K562 (cell line): ENCODE measurements at regions not wholly inside any gene's neighbourhood (a gene's known extent, or its start where the extent isn't known, plus 50 kb on each side); places are given as distances from the start of the nearest gene placed in this dataset.

ENCODE experiments used
- ATAC-seq: fragments of 200-7000 bp; cut with Tn5 transposase; 3 replicates; pipeline ENCODE4 v1.9.1; 2020; ENCODE audit warnings: moderate library complexity
- BruUV-seq: library from RNA; stranded (reverse); fragments of 400-500 nt; replicated peaks from 2 replicates; lab custom pipeline; 2021; lab: Mats Ljungman, UMichigan
- CTCF ChIA-PET: fragments of 300-600 bp; formaldehyde crosslinking; extraction: SDS; loops from one replicate; lab custom pipeline; 2021; ENCODE audit warnings: low intra/inter-chr PET ratio; lab: Yijun Ruan, JAX
- POLR2A ChIA-PET: fragments of 300-600, 350-650 bp; sonication (Branson Sonifier 250); formaldehyde crosslinking; extraction: SDS; loops from one replicate; lab custom pipeline; 2021; ENCODE audit warnings: antibody characterized with exemption, inconsistent platforms; lab: Yijun Ruan, JAX
- DNase-seq, 4 experiments: peaks; one replicate each; pipeline versions ENCODE4 v3.0.0 to v3.0.0-alpha.2; 2011 to 2018; ENCODE audit warnings: low spot score in 3 of 4, mixed read lengths in 3 of 4; ENCODE audit errors: extremely low read depth in 1 of 4
- FAIRE-seq: peaks from 2 replicates; lab custom pipeline; 2011; peaks lifted over from hg19 to GRCh38; lab: Jason Lieb, UNC
- H2AFZ ChIP-seq: 2 replicates; pipeline ENCODE4 v1.6.0; 2011; ENCODE audit warnings: low read depth, low read length, control low read depth, inconsistent platforms
- H3K27ac ChIP-seq: fragments of 200-600 bp; 3 replicates; pipeline ENCODE4 v1.8.0; 2011; ENCODE audit warnings: low read depth, mild to moderate bottlenecking, control low read depth, inconsistent platforms, low read length, moderate library complexity, mixed read lengths; ENCODE audit errors: extremely low read depth
- H3K27me3 ChIP-seq, 2 experiments: fragments of 300-600 bp in 1 of 2; 2 replicates in 1 of 2; 3 replicates in 1 of 2; pipeline versions ENCODE4 v1.6.0 to v1.8.0; 2011; ENCODE audit warnings: inconsistent platforms in 2 of 2, low read length in 2 of 2, mild to moderate bottlenecking in 1 of 2, mixed read lengths in 1 of 2, moderate library complexity in 1 of 2; ENCODE audit not compliant: control insufficient read depth in 2 of 2, insufficient read depth in 2 of 2
- H3K36me3 ChIP-seq: fragments of 300-600 bp; 3 replicates; pipeline ENCODE4 v1.8.0; 2011; ENCODE audit warnings: mild to moderate bottlenecking, low read length, inconsistent platforms; ENCODE audit not compliant: control insufficient read depth, insufficient read depth
- H3K4me1 ChIP-seq, 2 experiments: fragments of 200-600 bp in 1 of 2; replicated peaks in 1 of 2; 2 replicates in 1 of 2; 3 replicates in 1 of 2; pipeline versions ENCODE4 v1.5.1 to v1.8.0; 2011; ENCODE audit warnings: inconsistent platforms in 2 of 2, low read length in 2 of 2, mild to moderate bottlenecking in 1 of 2, mixed read lengths in 1 of 2, moderate library complexity in 1 of 2; ENCODE audit not compliant: control insufficient read depth in 2 of 2, insufficient read depth in 2 of 2
- H3K4me2 ChIP-seq: 2 replicates; pipeline ENCODE4 v1.6.1; 2011; ENCODE audit warnings: low read length, control low read depth, inconsistent platforms, mixed read lengths; ENCODE audit not compliant: insufficient read depth
- H3K4me3 ChIP-seq: fragments of 200-600 bp; sonication (generic), shearing (Covaris generic); 2 replicates; pipeline ENCODE4 v1.5.1; 2016; ENCODE audit warnings: control low read depth, inconsistent platforms
- H3K79me2 ChIP-seq: fragments of 200-600 bp; 3 replicates; pipeline ENCODE4 v1.8.0; 2011; ENCODE audit warnings: low read length, inconsistent platforms; ENCODE audit not compliant: control insufficient read depth, insufficient read depth
- H3K9ac ChIP-seq, 2 experiments: 2 replicates each; pipeline versions ENCODE4 v1.6.0 to v1.6.1; 2011; ENCODE audit warnings: low read depth in 2 of 2, low read length in 2 of 2, control low read depth in 1 of 2, inconsistent platforms in 1 of 2, mild to moderate bottlenecking in 1 of 2, mixed read lengths in 1 of 2; ENCODE audit not compliant: insufficient read depth in 1 of 2
- H3K9me1 ChIP-seq: one replicate; pipeline ENCODE4 v1.6.0; 2011; ENCODE audit warnings: inconsistent platforms, mild to moderate bottlenecking, low read length, moderate library complexity; ENCODE audit not compliant: control insufficient read depth, insufficient read depth
- H3K9me3 ChIP-seq: replicated peaks from 2 replicates; pipeline ENCODE4 v1.5.1; 2011; ENCODE audit warnings: low read depth, low read length, inconsistent platforms; ENCODE audit not compliant: control insufficient read depth, insufficient read depth
- H4K20me1 ChIP-seq: replicated peaks from 2 replicates; pipeline ENCODE4 v1.6.1; 2011; ENCODE audit warnings: low read length, inconsistent platforms, mixed read lengths; ENCODE audit not compliant: control insufficient read depth, insufficient read depth
- ILK ChIP-seq: fragments of 450-650 bp; IDR thresholded peaks from 2 replicates; pipeline ENCODE4 v1.6.1; 2016; ENCODE audit warnings: missing genetic modification characterization, low read depth, mild to moderate bottlenecking, missing compliant biosample characterization, moderate library complexity, borderline replicate concordance
- KLF13 ChIP-seq: fragments of 450-650 bp; IDR thresholded peaks from 2 replicates; pipeline ENCODE4 v1.6.1; 2016; ENCODE audit warnings: missing genetic modification characterization, low read depth, mild to moderate bottlenecking, missing compliant biosample characterization, moderate library complexity, borderline replicate concordance
- RBM14 ChIP-seq: fragments of 200-400 bp; formaldehyde crosslinking; IDR thresholded peaks from 2 replicates; pipeline ENCODE4 v1.6.1; 2018; ENCODE audit warnings: low read depth, mild to moderate bottlenecking, low read length, moderate library complexity, borderline replicate concordance; ENCODE audit not compliant: insufficient read depth
- RFX1 ChIP-seq: fragments of 450-650 bp; IDR thresholded peaks from 2 replicates; pipeline ENCODE4 v1.6.1; 2016; ENCODE audit warnings: mild to moderate bottlenecking, moderate library complexity
- ZNF431 ChIP-seq: sonication (generic); formaldehyde crosslinking; IDR thresholded peaks from 2 replicates; pipeline ENCODE4 v1.8.0; 2022; ENCODE audit warnings: mild to moderate bottlenecking, missing genetic modification reagents
- in situ Hi-C: fragments of 300-500 bp; cut with MboI; formaldehyde crosslinking; loops from 4 replicates; pipeline ENCODE4 v1.15.0; 2018; ENCODE audit warnings: inconsistent platforms, mixed read lengths
- intact Hi-C: fragments of 100-400 bp; cut with micrococcal nuclease; formaldehyde crosslinking; loops from 2 replicates; pipeline ENCODE4 v1.14.2; 2022
- TF ChIP-seq, protein P1 (sequence below): fragments of 250-450 bp; sonication (Bioruptor Pico); IDR thresholded peaks from 2 replicates; pipeline ENCODE4 v1.4.0; 2020; ENCODE audit warnings: mild to moderate bottlenecking, moderate library complexity
- TF ChIP-seq, protein P2 (sequence below): fragments of 450-650 bp; formaldehyde crosslinking; IDR thresholded peaks from 2 replicates; pipeline ENCODE4 v1.4.0; 2022; ENCODE audit warnings: missing genetic modification characterization
- TF ChIP-seq, protein P3 (sequence below): fragments of 450-650 bp; IDR thresholded peaks from 2 replicates; pipeline ENCODE4 v1.6.1; 2016
- TF ChIP-seq, protein P4 (sequence below), 2 experiments: IDR thresholded peaks in 1 of 2; conservative IDR thresholded peaks in 1 of 2; 2 replicates each; pipeline ENCODE4 v1.6.1; 2016; ENCODE audit warnings: low read depth in 2 of 2, mild to moderate bottlenecking in 1 of 2, missing compliant biosample characterization in 1 of 2, missing genetic modification characterization in 1 of 2, moderate library complexity in 1 of 2
- TF ChIP-seq, protein P5 (sequence below): fragments of 450-650 bp; IDR thresholded peaks from 2 replicates; pipeline ENCODE4 v1.6.1; 2018; ENCODE audit not compliant: partially characterized antibody

DNA sequence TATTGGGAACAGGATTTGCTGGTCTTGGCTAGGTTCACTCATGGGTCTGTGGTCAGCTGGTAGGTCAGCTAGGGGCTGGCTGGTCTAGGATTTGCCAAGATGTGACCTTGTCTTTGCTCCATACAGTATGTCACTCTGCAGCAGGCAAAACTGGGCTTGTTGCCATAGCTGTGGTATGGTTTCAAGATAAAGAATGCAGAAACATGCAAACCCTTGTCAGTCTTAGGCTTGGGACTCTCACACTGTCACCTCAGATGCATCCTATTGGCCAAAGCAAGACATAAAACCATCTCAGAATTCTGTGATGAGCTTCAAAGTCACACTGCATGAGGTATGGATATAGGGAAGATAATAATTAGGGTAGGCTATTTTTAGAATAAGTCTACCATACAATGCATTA lies 66.6 kb upstream of the TBC1D5 start:
- in situ Hi-C loops = no loop called here
- peaks cover 0 to 7% of the 10 kb centered on the region in 2 experiments; a peak in 2 of 5 replicates for H3K4me1 ChIP-seq
- no peaks in the 10 kb centered on the region for H3K79me2 ChIP-seq
- no peak overlapping the region for H3K4me3 ChIP-seq
- BruUV-seq = no TSS peak
- peak; percentile 83 for ATAC-seq
- H3K9ac ChIP-seq = no peak overlapping the region
- DNase-seq = peak in 2 of 4 experiments; percentile 44 to 80
- H2AFZ ChIP-seq = no peak overlapping the region
- H3K27ac ChIP-seq = no peak overlapping the region
- H3K36me3 ChIP-seq = no peaks in the 10 kb centered on the region
- H4K20me1 ChIP-seq = no peaks in the 10 kb centered on the region
- H3K27me3 ChIP-seq = no peaks in the 10 kb centered on the region; a peak in 1 of 5 replicates
- peak; percentile 70 for FAIRE-seq
- ChIA-PET CTCF (no interaction called here), POLR2A (no interaction called here)
- intact Hi-C loops = no loop called here
- no peak overlapping the region for H3K4me2 ChIP-seq
- no peaks in the 10 kb centered on the region for H3K9me3 ChIP-seq
- no peaks in the 10 kb centered on the region for H3K9me1 ChIP-seq
- TF ChIP-seq ILK (no peak), KLF13 (tag) (no peak), RBM14 (no peak), ZNF431 (CRISPR knock-in tag) (no peak), RFX1 (peak; percentile 38; the same call in 1 of the 2 replicates)
- TF ChIP-seq, protein P1, sequence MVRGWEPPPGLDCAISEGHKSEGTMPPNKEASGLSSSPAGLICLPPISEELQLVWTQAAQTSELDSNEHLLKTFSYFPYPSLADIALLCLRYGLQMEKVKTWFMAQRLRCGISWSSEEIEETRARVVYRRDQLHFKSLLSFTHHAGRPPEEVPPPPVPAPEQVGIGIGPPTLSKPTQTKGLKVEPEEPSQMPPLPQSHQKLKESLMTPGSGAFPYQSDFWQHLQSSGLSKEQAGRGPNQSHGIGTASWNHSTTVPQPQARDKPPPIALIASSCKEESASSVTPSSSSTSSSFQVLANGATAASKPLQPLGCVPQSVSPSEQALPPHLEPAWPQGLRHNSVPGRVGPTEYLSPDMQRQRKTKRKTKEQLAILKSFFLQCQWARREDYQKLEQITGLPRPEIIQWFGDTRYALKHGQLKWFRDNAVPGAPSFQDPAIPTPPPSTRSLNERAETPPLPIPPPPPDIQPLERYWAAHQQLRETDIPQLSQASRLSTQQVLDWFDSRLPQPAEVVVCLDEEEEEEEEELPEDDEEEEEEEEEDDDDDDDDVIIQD (CRISPR knock-in tag) = no peak
- TF ChIP-seq, protein P2, sequence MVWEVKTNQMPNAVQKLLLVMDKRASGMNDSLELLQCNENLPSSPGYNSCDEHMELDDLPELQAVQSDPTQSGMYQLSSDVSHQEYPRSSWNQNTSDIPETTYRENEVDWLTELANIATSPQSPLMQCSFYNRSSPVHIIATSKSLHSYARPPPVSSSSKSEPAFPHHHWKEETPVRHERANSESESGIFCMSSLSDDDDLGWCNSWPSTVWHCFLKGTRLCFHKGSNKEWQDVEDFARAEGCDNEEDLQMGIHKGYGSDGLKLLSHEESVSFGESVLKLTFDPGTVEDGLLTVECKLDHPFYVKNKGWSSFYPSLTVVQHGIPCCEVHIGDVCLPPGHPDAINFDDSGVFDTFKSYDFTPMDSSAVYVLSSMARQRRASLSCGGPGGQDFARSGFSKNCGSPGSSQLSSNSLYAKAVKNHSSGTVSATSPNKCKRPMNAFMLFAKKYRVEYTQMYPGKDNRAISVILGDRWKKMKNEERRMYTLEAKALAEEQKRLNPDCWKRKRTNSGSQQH (CRISPR knock-in tag) = no peak
- TF ChIP-seq, protein P3, sequence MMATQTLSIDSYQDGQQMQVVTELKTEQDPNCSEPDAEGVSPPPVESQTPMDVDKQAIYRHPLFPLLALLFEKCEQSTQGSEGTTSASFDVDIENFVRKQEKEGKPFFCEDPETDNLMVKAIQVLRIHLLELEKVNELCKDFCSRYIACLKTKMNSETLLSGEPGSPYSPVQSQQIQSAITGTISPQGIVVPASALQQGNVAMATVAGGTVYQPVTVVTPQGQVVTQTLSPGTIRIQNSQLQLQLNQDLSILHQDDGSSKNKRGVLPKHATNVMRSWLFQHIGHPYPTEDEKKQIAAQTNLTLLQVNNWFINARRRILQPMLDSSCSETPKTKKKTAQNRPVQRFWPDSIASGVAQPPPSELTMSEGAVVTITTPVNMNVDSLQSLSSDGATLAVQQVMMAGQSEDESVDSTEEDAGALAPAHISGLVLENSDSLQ = peak; percentile 79
- TF ChIP-seq, protein P4, sequence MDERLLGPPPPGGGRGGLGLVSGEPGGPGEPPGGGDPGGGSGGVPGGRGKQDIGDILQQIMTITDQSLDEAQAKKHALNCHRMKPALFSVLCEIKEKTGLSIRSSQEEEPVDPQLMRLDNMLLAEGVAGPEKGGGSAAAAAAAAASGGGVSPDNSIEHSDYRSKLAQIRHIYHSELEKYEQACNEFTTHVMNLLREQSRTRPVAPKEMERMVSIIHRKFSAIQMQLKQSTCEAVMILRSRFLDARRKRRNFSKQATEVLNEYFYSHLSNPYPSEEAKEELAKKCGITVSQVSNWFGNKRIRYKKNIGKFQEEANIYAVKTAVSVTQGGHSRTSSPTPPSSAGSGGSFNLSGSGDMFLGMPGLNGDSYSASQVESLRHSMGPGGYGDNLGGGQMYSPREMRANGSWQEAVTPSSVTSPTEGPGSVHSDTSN (CRISPR knock-in tag; IDR thresholded peaks at IDR 0.05; ENCODE audit: low read depth) = no peak
- TF ChIP-seq, protein P4 (tag; conservative IDR thresholded peaks at IDR 0.05; ENCODE audit: low read depth) = peak; percentile 72
- TF ChIP-seq, protein P5, sequence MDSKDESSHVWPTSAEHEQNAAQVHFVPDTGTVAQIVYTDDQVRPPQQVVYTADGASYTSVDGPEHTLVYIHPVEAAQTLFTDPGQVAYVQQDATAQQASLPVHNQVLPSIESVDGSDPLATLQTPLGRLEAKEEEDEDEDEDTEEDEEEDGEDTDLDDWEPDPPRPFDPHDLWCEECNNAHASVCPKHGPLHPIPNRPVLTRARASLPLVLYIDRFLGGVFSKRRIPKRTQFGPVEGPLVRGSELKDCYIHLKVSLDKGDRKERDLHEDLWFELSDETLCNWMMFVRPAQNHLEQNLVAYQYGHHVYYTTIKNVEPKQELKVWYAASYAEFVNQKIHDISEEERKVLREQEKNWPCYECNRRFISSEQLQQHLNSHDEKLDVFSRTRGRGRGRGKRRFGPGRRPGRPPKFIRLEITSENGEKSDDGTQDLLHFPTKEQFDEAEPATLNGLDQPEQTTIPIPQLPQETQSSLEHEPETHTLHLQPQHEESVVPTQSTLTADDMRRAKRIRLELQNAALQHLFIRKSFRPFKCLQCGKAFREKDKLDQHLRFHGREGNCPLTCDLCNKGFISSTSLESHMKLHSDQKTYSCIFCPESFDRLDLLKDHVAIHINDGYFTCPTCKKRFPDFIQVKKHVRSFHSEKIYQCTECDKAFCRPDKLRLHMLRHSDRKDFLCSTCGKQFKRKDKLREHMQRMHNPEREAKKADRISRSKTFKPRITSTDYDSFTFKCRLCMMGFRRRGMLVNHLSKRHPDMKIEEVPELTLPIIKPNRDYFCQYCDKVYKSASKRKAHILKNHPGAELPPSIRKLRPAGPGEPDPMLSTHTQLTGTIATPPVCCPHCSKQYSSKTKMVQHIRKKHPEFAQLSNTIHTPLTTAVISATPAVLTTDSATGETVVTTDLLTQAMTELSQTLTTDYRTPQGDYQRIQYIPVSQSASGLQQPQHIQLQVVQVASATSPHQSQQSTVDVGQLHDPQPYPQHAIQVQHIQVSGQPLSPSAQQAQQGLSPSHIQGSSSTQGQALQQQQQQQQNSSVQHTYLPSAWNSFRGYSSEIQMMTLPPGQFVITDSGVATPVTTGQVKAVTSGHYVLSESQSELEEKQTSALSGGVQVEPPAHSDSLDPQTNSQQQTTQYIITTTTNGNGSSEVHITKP = no peak
